ENCODE measurements at regions not wholly inside any gene's neighbourhood (a gene's known extent, or its start where the extent isn't known, plus 50 kb on each side); places are given as distances from the start of the nearest gene placed in this dataset.

- no peak overlapping the region for H3K4me3 ChIP-seq (ENCODE audit: low read depth, low read length)
- TF ChIP-seq CTCF (conservative IDR thresholded peaks at IDR 0.05; ENCODE audit: low read depth, low read length) = no peak
- DNase-seq (ENCODE audit: low read depth) = no peak
Measured at GRCh38 chr2:210884227-210884626, 327.8 kb downstream of the CPS1 start.

- no peak for DNase-seq (ENCODE audit: low read depth)
- TF ChIP-seq CTCF (conservative IDR thresholded peaks at IDR 0.05; ENCODE audit: low read depth, low read length) = no peak
- no peak overlapping the region for H3K4me3 ChIP-seq (ENCODE audit: low read depth, low read length)
Measured at GRCh38 chr2:210888035-210888434, 331.6 kb downstream of the CPS1 start.

GRCh38 chr2:210895132-210895531, 338.7 kb downstream of the CPS1 start:
- peak; percentile 13 for TF ChIP-seq CTCF (conservative IDR thresholded peaks at IDR 0.05; ENCODE audit: low read depth, low read length)
- no peak for DNase-seq (ENCODE audit: low read depth)
- no peak overlapping the region for H3K4me3 ChIP-seq (ENCODE audit: low read depth, low read length)

- H3K4me3 ChIP-seq (ENCODE audit: low read depth, low read length) = no peak overlapping the region
- peak; percentile 22 for DNase-seq (ENCODE audit: low read depth)
- no peak for TF ChIP-seq CTCF (conservative IDR thresholded peaks at IDR 0.05; ENCODE audit: low read depth, low read length)
Measured at GRCh38 chr2:210899131-210899530, 342.7 kb downstream of the CPS1 start.

- DNase-seq (ENCODE audit: low read depth) = no peak
- H3K4me3 ChIP-seq (ENCODE audit: low read depth, low read length) = no peak overlapping the region
- TF ChIP-seq CTCF (conservative IDR thresholded peaks at IDR 0.05; ENCODE audit: low read depth, low read length) = no peak
Measured at GRCh38 chr2:210901326-210901725, 344.9 kb downstream of the CPS1 start.

GRCh38 chr2:210912779-210913178, 356.4 kb downstream of the CPS1 start:
- no peak for TF ChIP-seq CTCF (conservative IDR thresholded peaks at IDR 0.05; ENCODE audit: low read depth, low read length)
- no peak overlapping the region for H3K4me3 ChIP-seq (ENCODE audit: low read depth, low read length)
- no peak for DNase-seq (ENCODE audit: low read depth)

- no peak for TF ChIP-seq CTCF (conservative IDR thresholded peaks at IDR 0.05; ENCODE audit: low read depth, low read length)
- H3K4me3 ChIP-seq (ENCODE audit: low read depth, low read length) = no peak overlapping the region
- DNase-seq (ENCODE audit: low read depth) = peak; percentile 12
Measured at GRCh38 chr2:210913461-210913860, 357.1 kb downstream of the CPS1 start.
